ENCODE measurements at regions not wholly inside any gene's neighbourhood (a gene's known extent, or its start where the extent isn't known, plus 50 kb on each side); places are given as distances from the start of the nearest gene placed in this dataset.

DNA sequence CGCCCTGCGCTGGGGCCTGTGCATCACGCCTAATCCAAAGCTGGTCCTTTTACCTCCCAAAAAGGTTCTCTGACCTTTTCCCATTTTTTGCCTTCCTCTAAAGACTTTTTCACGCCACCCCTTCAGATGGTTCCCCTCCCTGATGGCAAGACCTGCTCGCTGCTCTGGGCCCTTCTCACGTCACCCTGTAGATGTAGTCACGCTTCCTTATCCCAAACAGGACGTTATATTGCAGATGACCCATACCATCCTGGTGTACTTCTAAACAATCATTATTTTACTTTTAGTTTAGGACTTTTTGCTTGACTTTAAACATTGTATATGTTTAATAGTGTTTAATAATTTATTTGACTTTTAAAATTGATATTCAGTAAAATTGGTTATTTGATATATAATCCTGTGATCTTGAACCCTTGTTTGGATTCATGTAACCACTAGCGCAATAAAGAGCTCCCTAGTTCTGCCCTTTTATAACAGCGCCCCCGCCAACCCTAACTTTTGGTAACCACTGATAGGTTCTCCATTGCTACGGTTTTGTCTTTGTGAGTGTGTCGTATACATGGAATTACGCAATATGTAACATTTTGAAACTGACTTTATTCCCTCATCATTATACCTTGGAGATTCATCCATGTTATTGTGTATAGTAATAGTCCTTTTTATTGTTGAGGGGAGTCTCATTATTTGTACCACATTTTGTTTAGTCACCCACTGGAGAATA is 159.0 kb upstream of the CHRNA7 start:
- TF ChIP-seq, protein P1, sequence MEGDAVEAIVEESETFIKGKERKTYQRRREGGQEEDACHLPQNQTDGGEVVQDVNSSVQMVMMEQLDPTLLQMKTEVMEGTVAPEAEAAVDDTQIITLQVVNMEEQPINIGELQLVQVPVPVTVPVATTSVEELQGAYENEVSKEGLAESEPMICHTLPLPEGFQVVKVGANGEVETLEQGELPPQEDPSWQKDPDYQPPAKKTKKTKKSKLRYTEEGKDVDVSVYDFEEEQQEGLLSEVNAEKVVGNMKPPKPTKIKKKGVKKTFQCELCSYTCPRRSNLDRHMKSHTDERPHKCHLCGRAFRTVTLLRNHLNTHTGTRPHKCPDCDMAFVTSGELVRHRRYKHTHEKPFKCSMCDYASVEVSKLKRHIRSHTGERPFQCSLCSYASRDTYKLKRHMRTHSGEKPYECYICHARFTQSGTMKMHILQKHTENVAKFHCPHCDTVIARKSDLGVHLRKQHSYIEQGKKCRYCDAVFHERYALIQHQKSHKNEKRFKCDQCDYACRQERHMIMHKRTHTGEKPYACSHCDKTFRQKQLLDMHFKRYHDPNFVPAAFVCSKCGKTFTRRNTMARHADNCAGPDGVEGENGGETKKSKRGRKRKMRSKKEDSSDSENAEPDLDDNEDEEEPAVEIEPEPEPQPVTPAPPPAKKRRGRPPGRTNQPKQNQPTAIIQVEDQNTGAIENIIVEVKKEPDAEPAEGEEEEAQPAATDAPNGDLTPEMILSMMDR (tag by site-specific recombination; IDR thresholded peaks at IDR 0.05), result peak; percentile 28; the same call in 1 of the 2 replicates
- TF ChIP-seq ZNF777 (tag by site-specific recombination; IDR thresholded peaks at IDR 0.05; ENCODE audit: borderline replicate concordance) (no peak), ZNF146 (tag by site-specific recombination; IDR thresholded peaks at IDR 0.05) (no peak), SCRT1 (tag by site-specific recombination; IDR thresholded peaks at IDR 0.05; ENCODE audit: borderline replicate concordance) (no peak), TCF7L2 (IDR thresholded peaks at IDR 0.05; ENCODE audit: borderline replicate concordance, low read depth, low read length) (no peak), ZNF211 (tag by site-specific recombination; IDR thresholded peaks at IDR 0.05; ENCODE audit: low read depth) (no peak), ZSCAN30 (tag by site-specific recombination; IDR thresholded peaks at IDR 0.05) (no peak), ZNF350 (tag by site-specific recombination; IDR thresholded peaks at IDR 0.05) (no peak), YY1 (tag by site-specific recombination; IDR thresholded peaks at IDR 0.05) (no peak), ZNF404 (tag by site-specific recombination; IDR thresholded peaks at IDR 0.05) (no peak), ZNF24 (tag by site-specific recombination; IDR thresholded peaks at IDR 0.05) (no peak), RBAK (tag by site-specific recombination; IDR thresholded peaks at IDR 0.05) (no peak)
- TF ChIP-seq, protein P2, sequence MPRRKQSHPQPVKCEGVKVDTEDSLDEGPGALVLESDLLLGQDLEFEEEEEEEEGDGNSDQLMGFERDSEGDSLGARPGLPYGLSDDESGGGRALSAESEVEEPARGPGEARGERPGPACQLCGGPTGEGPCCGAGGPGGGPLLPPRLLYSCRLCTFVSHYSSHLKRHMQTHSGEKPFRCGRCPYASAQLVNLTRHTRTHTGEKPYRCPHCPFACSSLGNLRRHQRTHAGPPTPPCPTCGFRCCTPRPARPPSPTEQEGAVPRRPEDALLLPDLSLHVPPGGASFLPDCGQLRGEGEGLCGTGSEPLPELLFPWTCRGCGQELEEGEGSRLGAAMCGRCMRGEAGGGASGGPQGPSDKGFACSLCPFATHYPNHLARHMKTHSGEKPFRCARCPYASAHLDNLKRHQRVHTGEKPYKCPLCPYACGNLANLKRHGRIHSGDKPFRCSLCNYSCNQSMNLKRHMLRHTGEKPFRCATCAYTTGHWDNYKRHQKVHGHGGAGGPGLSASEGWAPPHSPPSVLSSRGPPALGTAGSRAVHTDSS (tag by site-specific recombination; IDR thresholded peaks at IDR 0.05), result no peak

Data from HEK293 (cell line).